ENCODE measurements at regions not wholly inside any gene's neighbourhood (a gene's known extent, or its start where the extent isn't known, plus 50 kb on each side); places are given as distances from the start of the nearest gene placed in this dataset.

DNA sequence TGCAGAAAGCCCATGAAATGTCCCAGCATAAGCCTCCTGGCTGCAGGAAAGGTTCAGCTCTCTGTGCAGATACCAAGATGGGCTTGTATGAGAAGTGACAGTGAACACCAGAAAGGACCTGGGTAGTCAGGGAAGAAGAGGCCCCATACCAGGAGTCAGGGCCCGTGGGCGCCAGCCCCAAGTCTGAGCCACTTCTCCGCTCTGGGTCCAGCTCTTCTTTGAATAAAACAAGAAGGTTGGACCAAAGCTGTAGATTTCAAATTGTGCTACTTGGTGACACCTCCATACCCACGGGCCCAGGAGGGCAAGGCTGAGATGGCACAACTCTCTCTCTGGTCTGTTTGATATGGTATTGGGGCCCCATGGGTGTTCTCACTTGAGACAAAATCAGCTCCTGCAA lies 261.5 kb downstream of the UACA start:
- TF ChIP-seq, protein P1, sequence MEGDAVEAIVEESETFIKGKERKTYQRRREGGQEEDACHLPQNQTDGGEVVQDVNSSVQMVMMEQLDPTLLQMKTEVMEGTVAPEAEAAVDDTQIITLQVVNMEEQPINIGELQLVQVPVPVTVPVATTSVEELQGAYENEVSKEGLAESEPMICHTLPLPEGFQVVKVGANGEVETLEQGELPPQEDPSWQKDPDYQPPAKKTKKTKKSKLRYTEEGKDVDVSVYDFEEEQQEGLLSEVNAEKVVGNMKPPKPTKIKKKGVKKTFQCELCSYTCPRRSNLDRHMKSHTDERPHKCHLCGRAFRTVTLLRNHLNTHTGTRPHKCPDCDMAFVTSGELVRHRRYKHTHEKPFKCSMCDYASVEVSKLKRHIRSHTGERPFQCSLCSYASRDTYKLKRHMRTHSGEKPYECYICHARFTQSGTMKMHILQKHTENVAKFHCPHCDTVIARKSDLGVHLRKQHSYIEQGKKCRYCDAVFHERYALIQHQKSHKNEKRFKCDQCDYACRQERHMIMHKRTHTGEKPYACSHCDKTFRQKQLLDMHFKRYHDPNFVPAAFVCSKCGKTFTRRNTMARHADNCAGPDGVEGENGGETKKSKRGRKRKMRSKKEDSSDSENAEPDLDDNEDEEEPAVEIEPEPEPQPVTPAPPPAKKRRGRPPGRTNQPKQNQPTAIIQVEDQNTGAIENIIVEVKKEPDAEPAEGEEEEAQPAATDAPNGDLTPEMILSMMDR (IDR thresholded peaks at IDR 0.05), result no peak
- TF ChIP-seq POLR2A (IDR thresholded peaks at IDR 0.05), result no peak
